Glomerular visceral epithelial cell (primary cell): ENCODE measurements at regions not wholly inside any gene's neighbourhood (a gene's known extent, or its start where the extent isn't known, plus 50 kb on each side); places are given as distances from the start of the nearest gene placed in this dataset.
A peak's percentile ranks its signal among the peaks of the same experiment; 100 is the strongest.

Experiments
- DNase-seq: peaks from one replicate; pipeline ENCODE4 v3.0.0-alpha.2; 2016; ENCODE audit errors: extremely low spot score

GRCh38 chr16:77553130-77553529 lies 118.3 kb upstream of the ADAMTS18 start:
- no peak for DNase-seq

- no peak for DNase-seq
These were observed 120.3 kb upstream of the ADAMTS18 start for GRCh38 chr16:77555126-77555525.

DNA sequence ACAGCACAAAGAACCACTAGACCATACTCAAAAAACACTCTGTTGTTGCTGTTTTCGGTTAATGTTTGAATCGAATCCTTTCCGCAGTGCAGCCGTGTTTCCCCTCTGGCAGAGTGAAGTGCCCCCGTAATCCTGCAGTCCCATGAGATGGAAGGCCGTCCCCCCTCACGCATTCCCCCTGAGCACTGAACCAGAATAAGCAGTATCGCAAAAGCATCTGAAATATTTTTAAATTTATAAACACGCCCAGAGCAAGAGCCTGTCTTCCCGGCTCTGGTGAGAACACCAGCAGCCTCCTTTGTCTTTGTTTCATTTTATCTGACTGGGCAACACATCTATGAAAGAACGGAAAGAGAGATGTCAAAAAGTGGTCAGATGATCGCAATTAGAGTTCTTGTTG lies 121.0 kb upstream of the ADAMTS18 start:
- no peak for DNase-seq

- DNase-seq = no peak
These were observed 121.5 kb upstream of the ADAMTS18 start for GRCh38 chr16:77556201-77556873.

GRCh38 chr16:77557385-77557784 lies 122.6 kb upstream of the ADAMTS18 start:
- DNase-seq = no peak

- no peak for DNase-seq
These were observed 124.0 kb upstream of the ADAMTS18 start for GRCh38 chr16:77558786-77559185.

DNA sequence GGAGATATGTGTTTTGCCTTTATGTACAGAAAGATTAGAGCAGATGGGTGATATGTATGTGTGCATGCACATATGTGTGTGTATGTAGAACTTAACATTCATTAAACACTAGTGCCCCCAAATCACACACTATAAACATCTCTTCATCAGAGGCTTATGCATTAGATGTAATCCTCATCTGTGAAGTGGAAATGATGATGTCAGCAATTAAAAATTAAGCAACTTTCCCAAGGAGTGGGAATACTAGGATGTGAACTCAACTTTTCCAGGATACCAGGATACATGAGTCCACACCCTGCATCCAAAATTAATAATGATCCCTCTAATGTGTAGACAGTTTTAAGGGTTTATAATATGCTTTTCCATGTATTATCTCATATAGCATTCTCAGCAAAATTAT lies 127.7 kb upstream of the ADAMTS18 start:
- no peak for DNase-seq

GRCh38 chr16:77564791-77565390 lies 130.1 kb upstream of the ADAMTS18 start:
- no peak for DNase-seq

DNA sequence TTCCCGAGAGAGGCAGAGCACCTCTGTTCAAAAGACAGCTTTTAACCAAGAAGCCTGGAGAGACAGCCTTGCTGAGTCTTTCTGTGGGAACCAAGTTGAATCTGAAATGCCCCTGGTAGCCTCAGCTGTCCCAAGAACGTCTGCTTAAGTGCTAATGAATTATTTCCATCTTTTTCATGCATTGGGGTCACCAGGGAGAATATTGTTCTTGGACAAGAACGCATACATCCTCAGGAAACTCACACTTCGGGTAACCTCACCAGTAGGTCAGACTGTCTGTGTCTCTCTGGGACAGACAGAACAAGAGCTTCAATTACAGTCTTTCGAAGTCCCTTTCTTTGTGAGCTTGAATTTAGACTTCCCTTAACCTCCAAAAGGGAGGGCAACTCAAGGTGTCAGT lies 134.6 kb upstream of the ADAMTS18 start:
- DNase-seq = no peak

GRCh38 chr16:77570574-77570973 lies 135.7 kb upstream of the ADAMTS18 start:
- no peak for DNase-seq

DNA sequence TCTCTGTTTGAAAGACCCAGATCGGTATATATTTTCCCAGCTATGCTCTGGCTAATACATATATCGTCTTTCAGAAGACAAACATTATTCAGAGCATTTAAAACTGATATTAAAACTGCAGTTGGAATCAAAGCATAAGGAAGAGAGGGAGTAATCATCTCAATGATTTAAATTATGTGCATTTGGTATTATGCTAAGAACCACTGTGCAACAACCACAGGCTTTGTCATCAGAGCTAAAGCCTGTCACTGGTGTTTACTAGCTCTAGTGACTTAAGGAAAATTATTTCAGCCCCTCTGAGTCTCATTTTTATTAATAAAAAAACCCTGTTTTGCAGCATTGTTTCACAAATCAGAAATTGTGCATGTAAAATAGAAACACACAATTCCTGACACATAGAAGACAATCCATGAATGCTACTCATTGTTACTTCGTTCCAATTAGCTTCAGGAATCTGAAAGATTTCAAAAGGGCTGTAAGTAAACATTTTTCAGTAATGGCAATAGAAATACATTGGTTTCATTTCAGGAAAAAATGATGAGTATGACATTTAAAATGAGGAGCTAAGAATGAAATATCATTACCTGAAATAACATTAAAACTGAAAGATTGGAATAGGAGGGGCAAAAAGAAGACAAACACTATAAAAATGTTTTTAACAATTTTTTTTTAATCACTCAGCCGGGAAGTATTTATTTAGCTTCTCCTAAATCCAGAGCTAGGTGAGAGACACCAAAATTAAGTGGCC lies 136.5 kb upstream of the ADAMTS18 start:
- no peak for DNase-seq

DNA sequence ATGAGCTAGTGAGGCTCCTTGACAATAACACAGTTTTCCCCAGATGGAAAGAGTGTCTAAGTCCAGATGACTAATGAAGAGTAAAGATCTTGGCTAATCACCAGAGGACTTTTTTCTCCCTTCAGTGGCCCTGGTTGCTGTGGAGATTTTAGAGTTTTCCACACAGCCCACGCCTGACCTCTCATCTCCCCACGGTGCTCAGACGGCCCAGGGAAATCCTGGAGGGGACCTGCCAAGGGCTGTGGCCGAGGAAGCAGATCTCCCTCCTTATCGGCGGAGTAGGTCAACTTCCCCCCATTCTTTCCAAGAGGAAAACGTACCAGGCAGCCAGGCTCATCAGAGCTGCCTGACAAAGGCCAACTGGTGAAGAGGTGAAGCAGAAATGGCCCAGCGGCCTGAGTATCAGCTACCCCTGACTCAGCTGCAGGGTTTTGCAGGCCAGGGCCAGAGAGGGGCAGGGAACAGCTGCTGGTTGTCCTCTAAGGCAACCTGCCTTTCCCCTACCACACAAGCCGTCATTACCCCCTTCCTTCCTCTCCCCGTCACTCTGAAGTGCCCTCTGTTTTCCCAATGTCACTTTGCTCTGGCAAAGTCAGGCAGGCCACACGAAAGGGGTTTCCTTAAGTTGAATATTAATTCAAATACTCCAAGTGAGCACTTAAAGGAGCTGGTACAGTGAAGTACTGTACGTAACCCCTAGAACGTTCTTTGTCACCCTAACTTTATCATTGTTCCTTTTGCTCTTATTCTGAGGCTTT lies 140.2 kb upstream of the ADAMTS18 start:
- DNase-seq = no peak

DNA sequence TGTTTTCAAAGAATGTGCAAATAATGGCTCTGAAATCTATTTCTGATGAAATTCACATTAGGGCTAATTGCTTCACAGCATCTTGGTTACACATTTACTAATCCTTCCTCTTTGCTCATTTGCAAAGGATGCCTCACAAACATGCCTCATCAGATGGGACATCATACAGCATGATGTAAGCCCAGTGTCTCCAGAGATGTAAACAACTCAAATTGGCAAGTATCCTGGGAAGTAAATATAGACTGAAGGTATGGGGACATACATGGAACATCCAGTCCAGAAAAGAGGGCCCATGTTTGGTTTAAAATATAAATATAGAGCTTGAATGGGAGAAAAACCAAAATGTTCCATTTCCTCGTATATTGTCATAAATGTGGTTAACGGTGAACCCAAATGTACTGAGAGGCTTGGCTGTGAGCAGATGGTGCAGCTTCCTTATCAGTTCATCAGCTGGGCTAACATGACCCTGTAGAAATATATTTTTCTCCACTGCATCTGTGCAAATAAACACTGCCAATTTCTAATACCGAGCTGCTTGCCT lies 142.9 kb upstream of the NUDT7 start:
- no peak for DNase-seq

- DNase-seq = no peak
These were observed 140.6 kb upstream of the NUDT7 start for GRCh38 chr16:77581706-77582105.

- DNase-seq = peak; percentile 43
These were observed 138.0 kb upstream of the NUDT7 start for GRCh38 chr16:77584205-77584859.

DNA sequence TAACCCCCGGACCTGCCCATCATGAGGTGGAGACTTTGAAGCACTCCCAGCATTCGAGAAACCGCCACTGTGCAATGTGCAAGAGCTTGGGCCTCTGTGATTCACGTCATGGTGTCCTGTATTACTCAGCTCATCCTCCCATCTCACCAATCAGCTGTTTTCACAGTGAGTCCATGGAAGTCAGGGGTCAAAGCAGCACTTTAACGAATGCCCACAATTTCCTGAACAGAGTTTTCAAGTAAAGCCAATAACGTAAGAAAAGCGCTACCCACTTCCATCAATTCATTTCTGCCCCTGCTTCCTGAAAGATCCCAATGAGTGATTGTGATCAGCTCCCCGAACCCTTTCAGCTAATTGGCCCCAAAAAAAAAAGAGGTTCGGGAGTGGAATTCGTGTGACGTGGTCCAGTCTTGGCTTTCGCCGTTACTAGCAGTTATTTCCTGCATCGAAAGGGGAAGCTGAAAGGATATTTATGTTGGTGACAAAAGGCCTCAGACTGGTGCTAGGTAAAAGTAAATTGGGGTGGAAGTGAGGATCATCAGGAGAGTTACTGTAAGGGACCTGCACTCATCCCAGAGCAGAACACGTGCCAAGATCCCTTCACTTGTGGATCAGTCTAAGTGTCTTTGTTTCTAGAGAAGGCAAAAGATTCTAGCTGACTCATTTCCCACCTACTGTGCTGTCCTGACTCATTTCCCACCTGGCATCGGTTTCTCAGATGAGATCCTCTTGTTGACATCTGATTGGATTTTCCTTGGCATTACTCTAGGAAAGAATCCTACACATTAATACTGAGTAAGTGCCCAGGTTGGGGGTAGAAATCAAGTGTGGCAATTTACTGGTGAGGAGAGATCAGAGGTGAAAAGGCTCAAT lies 136.7 kb upstream of the NUDT7 start:
- peak; percentile 1 for DNase-seq

DNA sequence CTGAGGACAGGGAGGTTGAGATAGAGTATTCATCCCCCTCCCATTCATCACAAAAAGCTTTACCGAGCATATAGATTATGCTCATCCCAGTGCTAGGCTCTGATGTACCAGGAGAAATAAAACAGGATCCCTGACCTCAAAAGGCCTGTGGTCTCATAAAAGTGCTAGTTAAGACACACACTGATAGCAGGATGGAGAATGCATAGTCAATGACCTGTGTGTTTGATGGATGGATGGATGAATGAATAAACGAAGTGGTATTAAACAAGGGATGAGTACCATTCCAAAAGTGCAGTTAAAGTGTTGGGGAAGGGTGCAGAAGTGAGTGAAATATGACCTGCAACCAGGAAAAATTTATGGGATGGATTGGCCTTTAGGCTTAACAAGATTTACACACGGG lies 133.9 kb upstream of the NUDT7 start:
- no peak for DNase-seq

- no peak for DNase-seq
These were observed 133.1 kb upstream of the NUDT7 start for GRCh38 chr16:77589071-77589765.

DNA sequence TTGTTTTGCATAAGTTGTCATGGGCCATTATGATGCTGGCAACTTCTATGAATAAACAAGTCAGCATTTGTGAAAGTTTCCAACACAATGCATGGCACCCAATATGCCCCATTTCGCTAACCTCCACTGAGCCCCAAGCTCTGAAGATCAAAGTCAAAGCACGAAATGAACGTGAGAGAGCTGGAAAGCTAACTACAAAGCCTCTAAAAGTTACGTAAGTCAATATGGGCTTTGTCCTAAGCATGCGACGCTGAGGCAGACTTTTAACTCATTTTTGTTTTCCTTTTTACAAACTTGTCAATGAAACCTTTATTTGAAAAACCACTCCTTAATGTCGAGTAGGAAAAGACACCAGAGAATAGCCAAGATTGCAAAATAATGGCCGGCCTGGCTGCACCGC lies 131.6 kb upstream of the NUDT7 start:
- DNase-seq = no peak

- no peak for DNase-seq
These were observed 131.0 kb upstream of the NUDT7 start for GRCh38 chr16:77591347-77591746.
